Ishikawa (cell line): ENCODE measurements at regions not wholly inside any gene's neighbourhood (a gene's known extent, or its start where the extent isn't known, plus 50 kb on each side); places are given as distances from the start of the nearest gene placed in this dataset.

ENCODE experiments used
- CEBPB ChIP-seq: IDR thresholded peaks from 2 replicates; pipeline ENCODE4 v1.6.1; 2012
- CREB1 ChIP-seq: IDR thresholded peaks from 2 replicates; pipeline ENCODE4 v1.6.1; 2012; ENCODE audit warnings: low read depth
- EGR1 ChIP-seq: IDR thresholded peaks from 2 replicates; pipeline ENCODE4 v1.6.1; 2012
- EP300 ChIP-seq: IDR thresholded peaks from 2 replicates; pipeline ENCODE4 v1.6.1; 2012; ENCODE audit warnings: borderline replicate concordance
- FOXM1 ChIP-seq: IDR thresholded peaks from 2 replicates; pipeline ENCODE4 v1.6.1; 2012; ENCODE audit warnings: low read depth, borderline replicate concordance
- MAX ChIP-seq: IDR thresholded peaks from 2 replicates; pipeline ENCODE4 v1.6.1; 2012
- NFIC ChIP-seq: IDR thresholded peaks from 2 replicates; pipeline ENCODE4 v1.6.1; 2012
- RAD21 ChIP-seq: IDR thresholded peaks from 2 replicates; pipeline ENCODE4 v1.6.1; 2012; ENCODE audit warnings: low read depth
- REST ChIP-seq: IDR thresholded peaks from 2 replicates; pipeline ENCODE4 v1.6.1; 2012; ENCODE audit warnings: low read depth, mild to moderate bottlenecking
- TAF1 ChIP-seq: IDR thresholded peaks from 2 replicates; pipeline ENCODE4 v1.6.1; 2012; ENCODE audit warnings: low read depth, mild to moderate bottlenecking
- TCF12 ChIP-seq: IDR thresholded peaks from 2 replicates; pipeline ENCODE4 v1.6.1; 2012; ENCODE audit warnings: low read depth
- TEAD4 ChIP-seq: IDR thresholded peaks from 2 replicates; pipeline ENCODE4 v1.6.1; 2012
- USF1 ChIP-seq: IDR thresholded peaks from 2 replicates; pipeline ENCODE4 v1.6.1; 2012
- YY1 ChIP-seq: IDR thresholded peaks from 2 replicates; pipeline ENCODE4 v1.6.1; 2012; ENCODE audit warnings: low read depth
- ZBTB7A ChIP-seq: IDR thresholded peaks from 2 replicates; pipeline ENCODE4 v1.6.1; 2012; ENCODE audit warnings: low read depth

DNA sequence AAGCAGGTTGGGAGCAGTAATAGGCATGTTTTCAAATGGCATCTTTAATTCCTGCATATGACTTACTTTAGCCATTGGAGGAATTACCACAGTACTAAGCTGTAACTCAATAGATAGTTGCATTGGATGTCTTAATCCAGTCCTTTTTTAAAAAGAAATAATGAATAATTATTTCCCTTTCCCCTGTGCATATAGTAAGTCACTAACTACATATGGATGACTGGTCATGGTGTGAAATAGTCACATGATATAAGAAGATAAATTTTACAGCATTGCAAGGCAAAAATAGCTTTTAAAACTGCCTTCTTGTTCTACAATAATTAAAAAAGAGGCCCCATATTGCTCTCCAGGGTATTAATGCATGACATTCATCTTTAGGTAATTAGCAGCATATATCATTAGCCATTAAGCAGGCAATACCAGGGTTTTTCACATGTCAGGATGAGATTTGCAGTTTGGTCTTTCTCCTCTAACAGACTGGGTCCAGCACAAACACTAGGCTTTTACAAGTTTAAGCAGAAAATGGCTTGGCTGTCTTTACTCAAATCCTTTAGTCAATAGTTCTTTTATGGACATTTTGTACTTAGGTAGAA lies 606.4 kb upstream of the RORB start:
- TF ChIP-seq NFIC (no peak), CREB1 (no peak), YY1 (no peak), TAF1 (no peak), MAX (no peak), EP300 (no peak), ZBTB7A (no peak), RAD21 (no peak)

GRCh38 chr9:73892335-73892734 lies 604.8 kb upstream of the RORB start:
- TF ChIP-seq TCF12: no peak
- no peak for TF ChIP-seq ZBTB7A
- TF ChIP-seq FOXM1: no peak
- no peak for TF ChIP-seq YY1

- TF ChIP-seq FOXM1 (no peak), MAX (no peak), CREB1 (no peak), TCF12 (no peak), CEBPB (no peak), EP300 (no peak), YY1 (no peak), NFIC (no peak), REST (no peak), ZBTB7A (no peak), TEAD4 (no peak), USF1 (no peak), EGR1 (no peak), RAD21 (no peak), TAF1 (no peak)
Measured at GRCh38 chr9:73893230-73893629, 603.9 kb upstream of the RORB start.

- TF ChIP-seq TAF1 (no peak), TEAD4 (no peak), CREB1 (no peak), EP300 (no peak), FOXM1 (no peak), NFIC (no peak), REST (no peak), YY1 (no peak)
Measured at GRCh38 chr9:73896061-73896460, 601.1 kb upstream of the RORB start.

DNA sequence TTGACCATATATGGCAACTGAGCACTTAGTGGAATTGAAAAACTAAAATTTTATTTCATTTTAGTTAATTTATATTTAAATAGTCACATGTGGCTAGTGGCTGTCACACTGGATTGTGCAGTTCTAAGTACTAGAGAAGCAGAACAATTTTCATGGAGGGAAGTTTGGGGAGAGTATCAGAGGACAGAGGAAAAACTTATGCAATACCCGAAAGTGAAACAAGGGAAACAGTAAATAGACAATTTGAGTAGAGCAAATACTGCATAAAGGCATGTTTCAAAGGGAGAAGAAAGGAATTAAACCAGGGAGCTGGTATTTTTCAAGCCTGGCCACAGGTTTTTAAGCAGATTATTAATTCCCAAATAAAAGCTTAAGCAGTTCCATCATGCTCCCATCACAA lies 590.5 kb upstream of the RORB start:
- TF ChIP-seq REST (no peak), CREB1 (no peak), EP300 (no peak), TAF1 (no peak), EGR1 (no peak), YY1 (no peak), ZBTB7A (no peak), NFIC (no peak)

- TF ChIP-seq NFIC (no peak), EP300 (no peak), TCF12 (no peak), CEBPB (no peak), FOXM1 (no peak), USF1 (no peak), REST (no peak), MAX (no peak), TEAD4 (no peak), ZBTB7A (no peak), TAF1 (no peak), RAD21 (no peak), YY1 (no peak), EGR1 (no peak), CREB1 (no peak)
Measured at GRCh38 chr9:73911804-73912203, 585.3 kb upstream of the RORB start.
